ENCODE measurements at regions not wholly inside any gene's neighbourhood (a gene's known extent, or its start where the extent isn't known, plus 50 kb on each side); places are given as distances from the start of the nearest gene placed in this dataset.

DNA sequence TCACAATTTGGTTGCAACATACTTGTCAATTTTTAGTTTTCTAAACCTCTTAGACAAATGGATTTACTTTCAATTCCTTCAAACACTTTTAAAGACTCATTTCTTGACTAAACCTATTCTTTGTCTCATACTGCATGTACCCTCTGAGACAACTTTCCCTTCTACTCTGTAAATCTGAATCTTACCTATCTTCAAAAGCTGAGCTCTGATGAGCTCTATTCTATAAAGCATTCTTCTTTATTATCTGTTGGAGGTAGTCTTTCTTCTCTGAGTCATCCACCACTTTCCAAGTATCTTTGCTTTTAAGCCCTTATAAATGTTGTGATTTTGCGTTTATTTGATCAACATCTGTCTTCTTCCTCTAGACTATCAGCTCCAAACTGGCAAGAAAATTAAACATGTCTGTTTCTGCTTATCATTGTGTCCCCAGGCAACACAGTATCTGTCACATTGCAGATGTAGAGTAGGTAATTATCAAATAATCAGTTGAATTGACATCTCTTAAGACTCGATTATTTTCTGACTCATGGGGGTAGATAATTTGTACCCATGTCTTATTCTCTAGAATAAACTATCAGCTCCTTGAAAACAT is 265.6 kb upstream of the FAR2 start:
- TF ChIP-seq, protein P1, sequence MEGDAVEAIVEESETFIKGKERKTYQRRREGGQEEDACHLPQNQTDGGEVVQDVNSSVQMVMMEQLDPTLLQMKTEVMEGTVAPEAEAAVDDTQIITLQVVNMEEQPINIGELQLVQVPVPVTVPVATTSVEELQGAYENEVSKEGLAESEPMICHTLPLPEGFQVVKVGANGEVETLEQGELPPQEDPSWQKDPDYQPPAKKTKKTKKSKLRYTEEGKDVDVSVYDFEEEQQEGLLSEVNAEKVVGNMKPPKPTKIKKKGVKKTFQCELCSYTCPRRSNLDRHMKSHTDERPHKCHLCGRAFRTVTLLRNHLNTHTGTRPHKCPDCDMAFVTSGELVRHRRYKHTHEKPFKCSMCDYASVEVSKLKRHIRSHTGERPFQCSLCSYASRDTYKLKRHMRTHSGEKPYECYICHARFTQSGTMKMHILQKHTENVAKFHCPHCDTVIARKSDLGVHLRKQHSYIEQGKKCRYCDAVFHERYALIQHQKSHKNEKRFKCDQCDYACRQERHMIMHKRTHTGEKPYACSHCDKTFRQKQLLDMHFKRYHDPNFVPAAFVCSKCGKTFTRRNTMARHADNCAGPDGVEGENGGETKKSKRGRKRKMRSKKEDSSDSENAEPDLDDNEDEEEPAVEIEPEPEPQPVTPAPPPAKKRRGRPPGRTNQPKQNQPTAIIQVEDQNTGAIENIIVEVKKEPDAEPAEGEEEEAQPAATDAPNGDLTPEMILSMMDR (optimal IDR thresholded peaks at IDR 0.05 in 1 of 3, IDR thresholded peaks at IDR 0.05 in 1 of 3, conservative IDR thresholded peaks at IDR 0.05 in 1 of 3; ENCODE audit: extremely low read depth in 1 of 3, insufficient read depth in 2 of 3, low read length in 3 of 3): no peak
- TF ChIP-seq EZH2 (IDR thresholded peaks at IDR 0.05; ENCODE audit: low read length): no peak

Data from keratinocyte (primary cell).